ENCODE measurements at regions not wholly inside any gene's neighbourhood (a gene's known extent, or its start where the extent isn't known, plus 50 kb on each side); places are given as distances from the start of the nearest gene placed in this dataset.

GRCh38 chr9:117936185-117937130 lies 232.3 kb downstream of the TLR4 start:
- no peak for TF ChIP-seq TAF1 (IDR thresholded peaks at IDR 0.05; ENCODE audit: borderline replicate concordance, insufficient read depth, low read length)
- TF ChIP-seq FOXP2 (optimal IDR thresholded peaks at IDR 0.05; ENCODE audit: borderline replicate concordance, extremely low read depth, extremely low read length, insufficient read depth): no peak
- TF ChIP-seq, protein P1, sequence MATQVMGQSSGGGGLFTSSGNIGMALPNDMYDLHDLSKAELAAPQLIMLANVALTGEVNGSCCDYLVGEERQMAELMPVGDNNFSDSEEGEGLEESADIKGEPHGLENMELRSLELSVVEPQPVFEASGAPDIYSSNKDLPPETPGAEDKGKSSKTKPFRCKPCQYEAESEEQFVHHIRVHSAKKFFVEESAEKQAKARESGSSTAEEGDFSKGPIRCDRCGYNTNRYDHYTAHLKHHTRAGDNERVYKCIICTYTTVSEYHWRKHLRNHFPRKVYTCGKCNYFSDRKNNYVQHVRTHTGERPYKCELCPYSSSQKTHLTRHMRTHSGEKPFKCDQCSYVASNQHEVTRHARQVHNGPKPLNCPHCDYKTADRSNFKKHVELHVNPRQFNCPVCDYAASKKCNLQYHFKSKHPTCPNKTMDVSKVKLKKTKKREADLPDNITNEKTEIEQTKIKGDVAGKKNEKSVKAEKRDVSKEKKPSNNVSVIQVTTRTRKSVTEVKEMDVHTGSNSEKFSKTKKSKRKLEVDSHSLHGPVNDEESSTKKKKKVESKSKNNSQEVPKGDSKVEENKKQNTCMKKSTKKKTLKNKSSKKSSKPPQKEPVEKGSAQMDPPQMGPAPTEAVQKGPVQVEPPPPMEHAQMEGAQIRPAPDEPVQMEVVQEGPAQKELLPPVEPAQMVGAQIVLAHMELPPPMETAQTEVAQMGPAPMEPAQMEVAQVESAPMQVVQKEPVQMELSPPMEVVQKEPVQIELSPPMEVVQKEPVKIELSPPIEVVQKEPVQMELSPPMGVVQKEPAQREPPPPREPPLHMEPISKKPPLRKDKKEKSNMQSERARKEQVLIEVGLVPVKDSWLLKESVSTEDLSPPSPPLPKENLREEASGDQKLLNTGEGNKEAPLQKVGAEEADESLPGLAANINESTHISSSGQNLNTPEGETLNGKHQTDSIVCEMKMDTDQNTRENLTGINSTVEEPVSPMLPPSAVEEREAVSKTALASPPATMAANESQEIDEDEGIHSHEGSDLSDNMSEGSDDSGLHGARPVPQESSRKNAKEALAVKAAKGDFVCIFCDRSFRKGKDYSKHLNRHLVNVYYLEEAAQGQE (IDR thresholded peaks at IDR 0.05; ENCODE audit: insufficient read depth in 1 of 2, low read depth in 2 of 2, low read length in 2 of 2): no peak
- no peak for TF ChIP-seq POLR2AphosphoS5 (IDR thresholded peaks at IDR 0.05; ENCODE audit: low read depth, low read length)
- TF ChIP-seq SIN3A (IDR thresholded peaks at IDR 0.05; ENCODE audit: borderline replicate concordance, insufficient read depth, low read length): no peak

DNA sequence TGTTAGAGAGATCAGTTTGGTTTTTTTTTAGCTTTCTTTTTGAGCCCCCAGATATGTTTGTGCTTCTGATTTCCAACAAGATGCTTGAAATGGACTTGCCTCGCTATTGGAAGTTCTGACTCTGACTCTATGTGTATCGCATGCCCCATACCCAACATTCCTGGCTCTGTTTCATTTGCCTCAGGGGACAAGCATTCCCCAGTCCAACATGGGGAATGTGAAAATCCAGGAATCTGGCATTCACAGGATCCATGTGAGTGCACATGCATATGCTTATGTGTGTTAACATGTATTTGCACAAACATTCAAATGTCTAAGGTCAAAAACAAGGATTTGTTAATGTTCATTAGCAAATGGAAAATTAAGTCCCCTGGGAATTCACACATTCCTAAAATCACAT lies 233.9 kb downstream of the TLR4 start:
- TF ChIP-seq SIN3A (IDR thresholded peaks at IDR 0.05; ENCODE audit: borderline replicate concordance, insufficient read depth, low read length) (no peak), POLR2AphosphoS5 (IDR thresholded peaks at IDR 0.05; ENCODE audit: low read depth, low read length) (no peak), FOXP2 (optimal IDR thresholded peaks at IDR 0.05; ENCODE audit: borderline replicate concordance, extremely low read depth, extremely low read length, insufficient read depth) (no peak), TAF1 (IDR thresholded peaks at IDR 0.05; ENCODE audit: borderline replicate concordance, insufficient read depth, low read length) (no peak)
- TF ChIP-seq, protein P1 (IDR thresholded peaks at IDR 0.05; ENCODE audit: insufficient read depth in 1 of 2, low read depth in 2 of 2, low read length in 2 of 2): no peak

- TF ChIP-seq POLR2AphosphoS5 (IDR thresholded peaks at IDR 0.05; ENCODE audit: low read depth, low read length) (no peak), TAF1 (IDR thresholded peaks at IDR 0.05; ENCODE audit: borderline replicate concordance, insufficient read depth, low read length) (no peak), SIN3A (IDR thresholded peaks at IDR 0.05; ENCODE audit: borderline replicate concordance, insufficient read depth, low read length) (no peak), FOXP2 (optimal IDR thresholded peaks at IDR 0.05; ENCODE audit: borderline replicate concordance, extremely low read depth, extremely low read length, insufficient read depth) (no peak)
- TF ChIP-seq, protein P1 (IDR thresholded peaks at IDR 0.05; ENCODE audit: insufficient read depth in 1 of 2, low read depth in 2 of 2, low read length in 2 of 2): no peak
Observed at GRCh38 chr9:117938896-117939295, 234.7 kb downstream of the TLR4 start.

GRCh38 chr9:117945286-117945685 lies 241.1 kb downstream of the TLR4 start:
- no peak for TF ChIP-seq SIN3A (IDR thresholded peaks at IDR 0.05; ENCODE audit: borderline replicate concordance, insufficient read depth, low read length)
- no peak for TF ChIP-seq TAF1 (IDR thresholded peaks at IDR 0.05; ENCODE audit: borderline replicate concordance, insufficient read depth, low read length)
- TF ChIP-seq, protein P1 (IDR thresholded peaks at IDR 0.05; ENCODE audit: insufficient read depth in 1 of 2, low read depth in 2 of 2, low read length in 2 of 2): no peak
- TF ChIP-seq POLR2AphosphoS5 (IDR thresholded peaks at IDR 0.05; ENCODE audit: low read depth, low read length): no peak
- TF ChIP-seq FOXP2 (optimal IDR thresholded peaks at IDR 0.05; ENCODE audit: borderline replicate concordance, extremely low read depth, extremely low read length, insufficient read depth): no peak
